ENCODE measurements at regions not wholly inside any gene's neighbourhood (a gene's known extent, or its start where the extent isn't known, plus 50 kb on each side); places are given as distances from the start of the nearest gene placed in this dataset.

GRCh38 chr1:232690285-232690935 is 60.5 kb upstream of the SIPA1L2 start:
- no peak overlapping the region for H3K27ac ChIP-seq
- TF ChIP-seq CTCF (IDR thresholded peaks at IDR 0.05) (no peak), ZFX (IDR thresholded peaks at IDR 0.05; ENCODE audit: borderline replicate concordance) (no peak)

- TF ChIP-seq CTCF (IDR thresholded peaks at IDR 0.05), result no peak
- no peak overlapping the region for H3K27ac ChIP-seq
Observed at GRCh38 chr1:232694475-232694874, 64.5 kb upstream of the SIPA1L2 start.

- TF ChIP-seq ZFX (IDR thresholded peaks at IDR 0.05; ENCODE audit: borderline replicate concordance), result no peak
- no peak for TF ChIP-seq CTCF (IDR thresholded peaks at IDR 0.05)
- no peak overlapping the region for H3K27ac ChIP-seq
Observed at GRCh38 chr1:232695621-232696385, 65.9 kb upstream of the SIPA1L2 start.

- no peak for TF ChIP-seq CTCF (IDR thresholded peaks at IDR 0.05)
- no peak for TF ChIP-seq ZFX (IDR thresholded peaks at IDR 0.05; ENCODE audit: borderline replicate concordance)
- H3K27ac ChIP-seq, result no peak overlapping the region
Observed at GRCh38 chr1:232696466-232696865, 66.5 kb upstream of the SIPA1L2 start.

- no peak for TF ChIP-seq ZFX (IDR thresholded peaks at IDR 0.05; ENCODE audit: borderline replicate concordance)
- no peak for TF ChIP-seq CTCF (IDR thresholded peaks at IDR 0.05)
- no peak overlapping the region for H3K27ac ChIP-seq
Observed at GRCh38 chr1:232697187-232697822, 67.4 kb upstream of the SIPA1L2 start.

GRCh38 chr1:232699814-232700213 is 69.9 kb upstream of the SIPA1L2 start:
- H3K27ac ChIP-seq, result no peak overlapping the region
- TF ChIP-seq ZFX (IDR thresholded peaks at IDR 0.05; ENCODE audit: borderline replicate concordance) (no peak), CTCF (IDR thresholded peaks at IDR 0.05) (no peak)

GRCh38 chr1:232702911-232703310 is 73.0 kb upstream of the SIPA1L2 start:
- no peak for TF ChIP-seq ZFX (IDR thresholded peaks at IDR 0.05; ENCODE audit: borderline replicate concordance)
- no peak for TF ChIP-seq CTCF (IDR thresholded peaks at IDR 0.05)
- H3K27ac ChIP-seq, result no peak overlapping the region

Data from 22Rv1 (cell line).